ENCODE measurements at regions not wholly inside any gene's neighbourhood (a gene's known extent, or its start where the extent isn't known, plus 50 kb on each side); places are given as distances from the start of the nearest gene placed in this dataset.

DNA sequence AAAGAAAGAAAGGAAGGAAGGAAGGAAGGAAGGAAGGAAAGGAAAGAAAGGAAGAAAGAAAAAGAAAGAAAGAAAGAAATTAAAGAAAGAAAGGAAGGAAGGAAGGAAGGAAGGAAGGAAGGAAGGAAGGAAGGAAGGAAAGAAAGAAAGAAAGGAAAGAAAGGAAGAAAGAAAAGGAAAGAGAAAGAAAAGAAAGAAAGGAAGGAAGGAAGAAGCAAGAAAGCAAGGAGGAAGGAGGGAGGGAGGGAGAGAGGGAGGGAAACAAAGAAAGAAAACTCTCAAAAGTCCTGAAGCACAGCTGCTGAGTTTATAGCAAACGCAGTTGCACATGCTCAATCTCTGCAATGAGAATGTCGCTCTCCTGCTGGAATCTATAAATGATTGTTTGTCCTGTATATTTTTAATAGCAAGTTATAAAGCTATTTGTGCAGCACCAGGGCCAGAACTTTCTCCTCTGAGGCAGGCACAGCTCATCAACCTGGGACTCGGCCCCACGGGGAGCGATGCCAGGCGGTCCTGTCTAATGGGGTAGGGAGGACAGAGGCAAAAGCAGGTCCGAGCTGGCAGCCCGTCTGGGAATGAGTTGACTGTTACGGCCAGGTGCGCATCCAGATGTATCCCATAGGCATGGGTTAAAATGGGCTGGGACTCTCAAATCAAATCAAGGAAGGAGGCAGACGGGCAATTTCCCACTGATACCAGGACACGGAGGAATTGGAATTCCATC, 118.0 kb upstream of the PFKP start:
- no peak for DNase-seq

DNA sequence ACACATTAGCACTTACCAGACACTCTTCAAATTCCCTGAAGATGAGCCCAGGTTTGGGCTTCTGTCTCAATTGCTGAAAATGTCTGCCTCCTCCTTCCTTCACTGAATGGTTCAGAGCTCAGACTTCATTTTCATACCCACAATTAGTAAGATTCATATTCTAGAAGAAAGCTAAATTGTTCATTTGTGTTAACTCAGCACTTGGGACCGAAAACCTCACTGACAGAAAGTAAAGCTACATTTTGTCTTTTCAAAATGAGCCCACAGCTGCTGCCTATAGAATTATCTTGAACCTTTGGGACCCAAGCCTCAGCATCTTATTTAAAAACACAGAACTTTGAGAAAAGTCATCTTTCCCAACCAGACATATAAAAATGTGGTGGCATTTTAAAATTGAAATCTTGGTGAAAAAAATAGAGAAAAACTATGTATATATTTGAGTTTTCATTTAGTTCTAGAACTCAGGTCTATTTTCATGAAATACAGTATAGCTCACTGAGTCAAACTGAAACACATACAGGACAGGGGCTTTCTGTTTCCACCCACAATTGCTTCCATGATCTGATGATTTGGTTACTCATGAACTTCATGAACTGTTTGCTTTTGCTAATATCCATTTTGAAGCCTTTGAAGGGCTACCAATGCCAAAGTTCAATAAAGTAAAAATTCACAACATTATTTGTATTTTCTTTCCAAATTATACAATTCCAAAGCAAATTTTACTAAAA, 119.1 kb upstream of the PFKP start:
- no peak for DNase-seq

DNA sequence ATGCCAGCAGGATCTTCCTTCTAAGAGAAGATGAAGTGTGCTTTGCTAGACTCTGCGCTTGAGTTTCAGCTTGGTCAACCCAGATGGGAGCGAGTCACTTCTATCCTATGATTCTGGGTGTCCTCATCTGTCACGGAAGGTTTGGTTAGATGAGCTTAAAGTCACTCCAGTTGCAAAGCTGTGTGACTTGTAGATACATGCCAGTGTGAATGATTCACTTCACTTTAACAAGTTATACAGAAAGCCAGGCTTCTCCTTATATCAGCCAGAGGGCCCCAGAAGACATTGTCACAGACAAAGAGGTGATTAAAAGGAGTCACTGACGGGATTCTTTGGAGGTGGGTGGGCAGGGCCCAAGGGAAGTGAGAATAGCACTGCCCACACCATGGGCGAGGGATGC, 122.6 kb upstream of the PFKP start:
- DNase-seq, result no peak

DNA sequence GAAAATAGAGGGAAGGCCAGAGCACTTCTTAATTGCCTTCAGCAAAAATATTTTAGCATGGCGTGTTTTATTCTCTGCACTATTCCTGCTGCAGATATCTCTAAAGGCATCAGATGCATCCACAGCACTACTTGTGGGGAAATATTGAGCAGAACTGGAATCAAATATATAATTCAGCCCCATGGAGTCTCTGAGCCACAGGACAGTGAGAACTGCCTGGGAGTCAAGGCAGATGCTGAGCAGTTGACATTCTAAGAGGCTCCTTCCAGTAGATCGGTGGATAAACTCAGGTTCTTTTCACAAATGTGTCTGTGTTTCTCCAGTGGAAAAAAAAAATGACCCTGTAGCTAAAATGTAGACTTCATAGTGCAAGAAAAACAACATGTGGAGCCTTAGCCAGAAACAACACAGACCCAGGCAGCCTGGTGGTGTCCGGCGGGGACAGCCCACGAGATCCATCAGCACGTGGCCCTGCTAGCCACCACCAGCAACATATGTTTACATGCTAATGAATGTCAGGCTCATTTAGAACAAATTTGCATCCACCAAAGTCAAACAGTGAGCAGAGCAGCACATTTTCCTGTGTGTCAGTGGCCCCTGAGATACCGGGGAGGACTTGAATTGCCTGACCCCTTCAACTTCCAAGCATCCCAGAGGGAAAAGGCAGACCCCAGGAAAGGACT, 123.3 kb upstream of the PFKP start:
- DNase-seq, result no peak

DNA sequence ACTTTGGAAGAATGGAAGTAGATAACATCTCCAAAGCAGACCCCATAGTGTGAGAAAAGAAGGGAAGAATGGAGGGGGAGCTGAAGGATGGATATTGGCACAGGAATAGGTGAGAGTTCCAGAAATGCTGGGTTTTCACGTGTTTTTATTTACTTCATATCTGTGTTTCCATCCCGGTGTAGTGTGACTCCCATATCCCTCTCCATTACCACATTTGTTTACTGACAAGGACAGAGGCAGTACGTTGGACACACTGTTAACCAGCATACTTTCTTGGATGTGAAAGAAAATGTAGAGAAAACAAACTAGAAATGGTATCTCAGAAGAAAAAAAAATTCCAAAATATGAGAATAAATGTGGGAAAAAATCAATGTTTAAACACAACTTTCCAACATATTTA, 124.4 kb upstream of the PFKP start:
- no peak for DNase-seq

DNA sequence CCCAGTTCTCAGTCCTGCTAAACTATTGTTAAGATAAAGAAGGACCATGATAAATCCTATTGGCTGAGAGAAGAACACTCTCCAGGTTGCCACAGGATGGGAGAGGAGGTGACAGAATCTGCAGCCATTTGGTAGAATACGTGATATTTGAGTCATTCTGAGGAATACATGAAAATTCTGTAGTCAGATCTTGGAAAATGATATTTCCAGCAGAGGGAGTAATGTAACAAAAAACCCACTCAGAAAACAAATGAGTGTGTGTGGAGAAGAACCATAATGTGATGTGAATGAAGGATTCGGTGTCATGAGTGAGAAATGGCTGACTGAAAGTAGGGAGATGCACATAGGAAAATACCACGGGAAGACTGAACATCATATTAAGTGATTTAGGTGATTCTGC, 128.5 kb upstream of the PFKP start:
- no peak for DNase-seq

DNA sequence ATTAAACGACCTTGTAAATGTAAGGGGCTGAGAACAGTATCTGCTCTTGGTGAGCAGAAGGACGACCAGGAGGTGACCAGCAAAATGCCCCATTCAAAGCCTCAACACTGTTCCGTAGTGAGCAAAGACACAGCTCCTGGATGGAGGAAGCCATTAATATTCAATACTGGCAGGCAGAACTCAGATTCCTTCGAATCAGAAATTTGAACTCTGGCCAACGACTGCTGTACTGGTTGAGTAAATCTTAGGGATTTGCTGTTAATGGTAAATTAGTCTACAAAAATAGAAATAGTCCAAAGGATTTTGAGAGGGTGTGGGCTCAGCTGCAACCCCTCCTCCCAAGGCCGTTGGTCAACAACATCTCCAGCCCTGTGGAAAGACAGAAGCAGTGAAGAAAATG, 130.5 kb upstream of the PFKP start:
- DNase-seq, result no peak

DNA sequence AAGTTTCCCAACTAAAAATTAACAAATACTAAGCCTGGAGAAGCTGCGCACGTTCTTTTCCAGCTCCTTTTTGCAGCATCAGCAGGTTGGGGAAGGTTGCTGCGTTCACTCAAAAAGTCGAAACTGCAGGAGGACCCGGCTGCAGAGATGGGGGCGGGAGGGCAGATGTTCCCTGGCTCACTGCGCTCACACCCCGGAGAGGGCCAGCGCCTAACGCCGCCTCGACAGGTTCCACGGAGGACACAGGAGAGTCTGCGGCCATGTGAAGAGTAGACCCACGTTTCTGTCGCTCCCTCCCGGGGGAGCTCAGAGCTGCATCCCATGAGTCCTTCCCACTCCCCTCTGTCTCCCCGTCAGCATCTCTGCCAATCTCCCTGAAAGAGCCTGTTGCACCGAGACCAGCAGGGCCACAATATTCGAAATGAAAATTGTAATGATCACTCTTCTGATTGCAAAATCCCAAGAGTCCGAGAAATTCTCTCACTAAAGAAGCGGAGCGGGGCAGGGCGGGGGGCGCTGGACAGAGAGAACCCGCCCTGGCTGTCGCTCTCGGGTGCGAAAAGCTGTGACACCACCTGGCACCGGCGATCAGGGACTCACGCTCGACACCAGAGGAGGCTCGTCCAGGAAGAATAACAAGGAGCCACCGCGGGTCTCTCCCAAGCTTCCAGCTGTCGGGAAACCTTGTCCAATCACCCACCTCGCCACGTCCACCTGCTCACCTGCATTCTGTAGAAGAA, 131.5 kb upstream of the PFKP start:
- DNase-seq, result no peak

DNA sequence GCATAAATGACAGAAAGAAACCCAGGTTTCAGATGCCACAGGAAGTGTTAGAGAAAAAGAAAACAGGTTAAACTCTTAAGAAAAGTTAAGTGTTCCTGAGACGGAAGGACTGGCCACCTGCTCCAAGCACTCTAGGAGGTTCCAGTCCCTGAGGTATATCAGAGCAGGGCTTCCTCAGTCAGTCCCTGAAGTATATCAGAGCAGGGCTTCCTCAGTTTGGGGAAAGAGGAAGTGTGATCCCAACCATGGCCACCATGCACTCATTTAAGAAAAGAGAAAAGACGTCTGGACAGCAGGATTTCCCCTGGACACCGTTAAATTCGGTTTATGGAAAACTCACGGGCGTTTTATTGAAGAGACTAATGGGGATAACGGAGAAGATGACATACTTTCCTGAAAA, 133.4 kb upstream of the PFKP start:
- DNase-seq, result no peak

DNA sequence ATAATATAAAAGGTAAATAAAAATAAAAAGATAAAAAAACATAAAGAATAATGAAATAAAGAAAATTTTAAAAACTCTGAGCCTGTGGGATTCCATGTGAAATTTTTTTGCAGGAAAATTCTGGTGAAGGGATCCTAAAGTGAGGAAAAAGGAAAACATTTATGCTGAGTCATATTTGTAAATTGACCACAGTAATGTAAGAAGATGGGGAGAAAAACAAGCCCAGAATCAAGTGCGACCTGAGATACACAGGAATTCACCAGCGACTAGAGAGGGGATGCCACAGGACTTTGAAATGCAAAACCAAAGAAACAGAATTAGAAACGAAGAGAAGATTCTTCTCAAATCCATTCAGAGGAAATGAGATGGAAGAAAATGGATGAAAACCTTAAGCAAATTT, 133.8 kb upstream of the PFKP start:
- no peak for DNase-seq

DNA sequence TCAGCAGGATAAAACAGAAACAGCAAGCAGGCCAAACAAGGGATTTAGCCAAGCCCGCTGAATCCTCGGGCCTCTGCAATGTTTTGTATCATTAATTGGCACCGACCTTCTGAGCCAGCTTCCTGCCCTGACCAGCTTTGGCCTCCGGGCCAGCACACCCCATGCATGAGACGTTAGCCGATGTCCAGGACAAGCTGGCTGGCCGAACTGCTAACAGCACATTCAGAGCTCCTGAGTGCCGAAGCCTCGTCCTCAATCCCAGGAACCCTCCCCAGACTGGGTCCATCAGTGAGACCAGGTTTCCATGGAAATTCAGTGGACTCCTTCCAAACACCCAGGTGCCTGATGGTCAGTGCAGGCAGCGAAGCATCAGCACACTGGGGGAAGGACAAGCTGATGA, 134.3 kb upstream of the PFKP start:
- no peak for DNase-seq

DNA sequence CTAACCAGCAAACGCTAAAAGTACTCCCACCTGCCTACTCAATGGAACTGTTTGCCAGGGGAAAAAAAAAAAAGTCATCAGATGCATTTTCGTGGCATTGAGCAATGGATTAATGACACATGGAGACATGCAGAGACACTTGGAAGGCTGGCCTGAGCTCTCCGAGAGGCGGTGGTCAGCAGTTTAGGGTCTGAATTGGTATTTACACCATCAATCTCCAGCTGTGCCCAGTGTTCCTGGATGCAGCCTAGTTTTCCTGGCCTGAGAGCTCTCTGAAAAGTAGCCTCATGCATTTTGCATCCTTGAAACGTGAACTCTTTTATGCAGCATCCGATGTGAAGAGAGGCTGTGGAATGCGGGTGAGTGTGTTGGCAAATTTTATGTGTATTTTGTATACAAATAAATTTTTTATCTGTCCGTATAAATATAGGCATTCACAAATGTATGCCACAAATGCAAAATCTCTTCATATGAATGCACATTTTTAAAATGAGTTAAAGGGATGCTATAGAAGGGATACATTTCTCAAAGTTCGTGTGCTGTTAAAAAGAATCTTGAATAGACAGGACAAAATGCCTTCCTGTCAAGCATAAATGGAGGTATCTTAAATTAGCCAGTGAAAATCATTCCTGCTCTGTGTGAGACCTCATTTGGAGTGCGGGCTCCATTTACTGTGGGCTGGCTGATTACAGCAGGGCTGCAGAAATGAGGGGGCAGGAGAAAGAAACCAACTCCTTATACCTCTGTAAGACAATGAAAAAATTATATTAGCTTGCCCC, 137.7 kb upstream of the PFKP start:
- no peak for DNase-seq

DNA sequence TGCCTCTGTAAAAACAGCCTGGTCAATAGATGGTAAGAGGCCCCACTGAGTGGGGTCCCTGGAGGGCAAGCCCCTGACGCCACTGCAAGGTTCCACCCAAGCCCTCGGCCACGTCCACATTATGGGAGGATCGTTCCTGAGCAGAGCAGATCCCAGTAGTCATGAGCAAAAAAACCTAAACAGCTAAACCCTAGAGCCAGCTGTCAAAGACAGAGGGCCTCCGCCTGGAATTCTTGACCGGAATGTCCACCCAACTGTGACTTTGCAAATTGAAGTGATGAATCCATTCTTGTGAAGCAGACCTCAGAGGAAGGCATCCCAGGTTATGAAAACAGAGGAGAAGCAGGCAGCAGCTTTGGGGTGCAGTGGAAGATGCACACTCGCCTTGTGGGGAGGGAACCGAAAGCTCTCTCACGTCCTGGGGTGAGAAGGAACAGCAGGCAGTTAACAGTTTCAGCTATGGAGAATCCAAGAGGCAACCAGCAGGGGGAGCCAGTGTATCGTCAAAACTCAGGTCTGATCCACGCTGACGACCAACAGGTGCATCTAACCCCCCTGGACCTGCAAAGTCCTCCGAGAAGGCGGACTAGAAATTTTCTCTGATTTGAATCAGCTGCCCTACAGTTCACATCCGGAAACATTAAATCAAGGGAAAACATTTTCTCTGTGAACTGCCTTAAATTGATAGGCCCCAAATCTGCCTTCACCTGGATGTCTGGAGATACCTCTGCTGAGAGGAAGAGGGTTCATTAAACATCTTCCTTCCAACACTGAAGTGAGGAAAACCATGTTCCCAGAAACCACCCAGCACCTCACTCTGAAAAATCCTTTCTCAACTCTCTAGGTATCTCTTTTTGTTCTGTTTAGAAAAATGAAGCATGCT, 139.1 kb upstream of the PFKP start:
- no peak for DNase-seq

DNA sequence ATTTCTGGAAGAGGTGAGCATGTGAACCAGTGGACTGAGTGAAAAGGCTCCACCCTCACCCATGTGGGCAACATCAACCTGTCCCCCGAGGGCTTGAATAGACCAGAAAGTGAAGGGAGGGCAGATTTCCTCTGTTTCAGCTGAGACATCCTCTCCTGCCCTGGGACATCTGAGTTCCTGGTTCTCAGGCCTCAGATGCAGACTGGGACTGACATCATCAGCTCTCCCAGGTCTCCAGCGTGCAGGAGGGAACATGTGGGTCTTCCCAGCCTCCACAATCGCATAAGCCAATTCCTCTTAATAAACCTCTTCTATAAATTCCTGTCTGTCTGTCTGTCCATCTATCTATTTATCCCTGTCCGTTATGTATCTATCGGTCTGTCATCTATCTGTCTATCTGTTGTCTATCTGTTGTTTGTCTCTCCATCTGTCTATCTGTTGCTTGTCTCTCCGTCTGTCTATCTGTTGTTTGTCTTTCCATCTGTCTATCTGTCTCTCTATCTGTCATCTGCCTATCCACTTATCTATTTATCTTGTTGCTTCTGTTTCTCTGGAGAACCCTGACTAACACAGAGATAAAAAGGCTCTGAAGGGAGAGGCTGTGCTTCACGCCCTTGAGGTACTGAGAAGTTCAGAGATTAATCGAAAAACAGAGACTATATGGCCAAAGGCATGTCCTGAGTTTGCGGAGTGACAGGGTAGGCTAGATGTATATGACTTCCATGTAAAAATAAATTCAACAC, 140.3 kb upstream of the PFKP start:
- no peak for DNase-seq

DNA sequence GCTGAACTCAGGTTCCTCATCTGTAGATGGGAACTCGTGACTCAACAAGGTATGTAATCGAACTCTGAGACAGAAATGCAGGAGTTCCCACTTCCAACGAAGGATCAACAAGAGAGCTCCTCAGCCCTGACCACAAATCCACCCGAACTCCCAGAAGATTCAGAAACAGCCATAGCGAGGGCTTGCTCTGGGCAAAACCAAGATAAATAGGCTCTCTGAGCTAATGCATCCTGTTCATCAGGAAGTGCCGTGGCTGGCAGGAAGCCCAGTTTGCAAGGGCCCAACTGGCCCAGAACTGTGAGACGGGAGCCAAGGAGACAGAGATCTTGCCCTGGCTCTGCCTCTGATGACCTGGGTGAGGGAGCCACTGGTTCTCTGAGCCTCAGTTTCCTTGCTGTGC, 141.7 kb upstream of the PFKP start:
- DNase-seq, result no peak

DNA sequence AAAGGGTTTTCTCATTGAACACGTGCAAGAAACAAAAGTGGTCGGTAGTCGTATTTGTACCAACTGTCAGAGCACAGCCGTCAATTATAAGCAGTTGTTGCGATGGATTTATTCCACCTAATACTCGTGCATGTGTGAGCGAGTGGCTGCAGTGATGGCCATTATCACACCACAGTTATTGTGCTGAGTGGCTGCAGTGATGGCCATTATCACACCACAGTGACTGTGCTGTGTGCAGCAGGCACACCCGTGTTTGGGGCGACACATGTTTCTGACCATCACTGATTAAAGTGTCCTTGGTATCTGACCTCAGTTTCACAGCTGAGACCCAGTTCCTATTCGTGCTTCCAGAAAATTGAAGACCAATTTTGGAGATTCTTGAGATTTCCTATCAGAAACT, 142.9 kb upstream of the PFKP start:
- DNase-seq, result no peak

DNA sequence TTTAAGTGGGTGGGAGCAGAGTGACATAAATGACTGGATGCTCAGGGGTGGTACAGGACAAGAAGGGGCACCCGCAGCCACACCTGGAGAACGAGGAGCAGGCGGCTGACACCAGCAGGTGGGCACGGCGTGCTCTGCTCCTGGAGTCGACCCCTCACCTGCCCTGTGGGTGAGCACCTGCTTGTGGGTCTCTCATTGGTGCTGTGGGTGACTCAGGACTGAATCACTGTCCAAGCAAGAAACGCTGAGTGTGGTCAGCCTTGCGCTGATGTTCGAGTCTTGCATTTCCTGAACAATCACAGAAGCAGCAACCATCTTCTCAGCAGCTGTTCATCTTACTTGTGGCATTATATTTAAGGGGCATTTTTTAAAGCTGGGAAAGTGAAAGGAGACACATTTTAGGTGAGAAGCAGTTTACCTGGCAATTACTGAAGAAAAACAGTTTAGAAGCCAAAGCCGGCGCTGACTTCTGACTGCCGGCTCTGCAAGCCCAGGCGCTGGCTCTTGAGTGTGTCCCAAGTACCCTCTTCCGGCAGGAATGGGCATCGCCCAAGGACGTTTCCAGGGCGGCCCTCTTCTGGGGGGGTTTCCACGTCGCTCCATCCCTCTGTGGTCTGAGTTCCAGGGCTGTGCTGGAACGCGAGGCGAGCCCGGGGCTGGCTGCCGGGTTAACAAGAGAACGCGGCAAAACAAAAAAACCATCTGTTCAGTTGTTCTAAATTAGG, 145.2 kb upstream of the PFKP start:
- DNase-seq, result no peak

DNA sequence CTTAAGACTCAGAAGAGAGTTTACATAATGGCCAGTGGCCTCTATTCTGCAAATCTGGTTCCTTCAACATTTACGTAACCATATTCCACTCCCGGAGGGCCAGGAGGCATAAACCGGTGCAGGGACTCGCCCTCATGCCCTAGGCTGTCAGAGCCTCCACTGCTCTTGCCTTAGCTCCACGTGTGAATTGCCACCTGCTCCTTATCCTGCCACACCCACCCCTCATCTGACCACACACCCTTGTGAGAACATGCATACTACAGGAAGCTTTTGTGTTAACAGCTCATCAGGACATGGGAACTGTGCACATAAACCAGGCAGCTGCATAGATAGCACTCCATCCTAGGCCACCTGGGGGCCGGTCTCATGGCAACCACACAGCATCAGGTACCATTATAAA, 146.7 kb upstream of the PFKP start:
- DNase-seq, result no peak

DNA sequence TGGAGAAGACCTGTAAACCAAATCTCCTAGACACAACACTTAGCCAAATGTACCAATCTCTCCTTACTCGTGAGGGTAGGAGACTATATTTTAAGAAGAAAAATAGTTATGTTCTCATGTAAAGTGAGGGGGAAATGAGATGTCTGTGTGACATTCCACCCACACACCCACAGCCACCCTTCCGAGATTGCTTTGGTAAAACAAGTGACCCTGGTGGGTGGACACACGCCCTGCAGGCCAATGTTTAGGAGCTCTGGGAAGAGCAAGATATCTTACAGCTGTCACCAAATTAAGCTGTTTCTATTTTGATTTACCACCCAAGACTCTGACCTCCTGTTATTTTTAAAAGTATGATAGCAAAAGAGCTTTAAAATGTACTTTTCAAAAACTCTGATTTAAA, 147.2 kb upstream of the PFKP start:
- DNase-seq, result no peak

DNA sequence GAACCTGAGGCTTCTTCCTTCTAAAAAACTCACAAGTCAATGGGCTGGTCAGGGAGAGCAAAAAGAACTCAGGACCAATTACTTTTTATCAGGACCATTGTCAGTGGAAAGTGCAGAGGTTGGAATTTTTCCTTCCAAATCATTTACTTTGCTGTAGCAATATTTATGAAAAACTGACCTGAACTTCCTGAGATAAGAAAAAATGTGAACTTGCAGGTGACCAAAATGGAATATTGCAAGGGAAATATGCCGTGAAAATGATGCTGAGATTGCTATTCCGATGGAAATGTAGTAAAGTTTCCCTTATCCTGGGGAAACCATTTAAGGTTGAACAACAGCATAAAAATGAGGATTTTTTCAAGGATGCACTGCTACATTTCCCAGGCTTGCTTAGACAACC, 148.3 kb upstream of the PFKP start:
- no peak for DNase-seq
